ENCODE measurements at regions not wholly inside any gene's neighbourhood (a gene's known extent, or its start where the extent isn't known, plus 50 kb on each side); places are given as distances from the start of the nearest gene placed in this dataset.
A peak's percentile ranks its signal among the peaks of the same experiment; 100 is the strongest.

GRCh38 chr7:25553580-25554291, 325.4 kb upstream of the NPVF start:
- no peak for DNase-seq (ENCODE audit: low read depth in 2 of 2)

GRCh38 chr7:25557379-25557917, 329.2 kb upstream of the NPVF start:
- DNase-seq (ENCODE audit: low read depth in 2 of 2), result no peak

GRCh38 chr7:25557930-25558329, 329.6 kb upstream of the NPVF start:
- no peak for DNase-seq (ENCODE audit: low read depth in 2 of 2)

- no peak for DNase-seq (ENCODE audit: low read depth in 2 of 2)
Measured at GRCh38 chr7:25558605-25559004, 330.3 kb upstream of the NPVF start.

- DNase-seq (ENCODE audit: low read depth in 2 of 2), result no peak
Measured at GRCh38 chr7:25559581-25560367, 331.5 kb upstream of the NPVF start.

- DNase-seq (ENCODE audit: low read depth in 2 of 2), result no peak
Measured at GRCh38 chr7:25562673-25563182, 334.4 kb upstream of the NPVF start.

GRCh38 chr7:25565002-25565401, 336.7 kb upstream of the NPVF start:
- no peak for DNase-seq (ENCODE audit: low read depth in 2 of 2)

- peak; percentile 32 to 53 for DNase-seq (ENCODE audit: low read depth in 2 of 2)
Measured at GRCh38 chr7:25565949-25566348, 337.7 kb upstream of the NPVF start.

- no peak for DNase-seq (ENCODE audit: low read depth in 2 of 2)
Measured at GRCh38 chr7:25567430-25567829, 339.1 kb upstream of the NPVF start.

GRCh38 chr7:25569765-25570164, 341.5 kb upstream of the NPVF start:
- DNase-seq (ENCODE audit: low read depth in 2 of 2), result no peak

- DNase-seq (ENCODE audit: low read depth in 2 of 2), result no peak
Measured at GRCh38 chr7:25572423-25572822, 344.1 kb upstream of the NPVF start.

- no peak for DNase-seq (ENCODE audit: low read depth in 2 of 2)
Measured at GRCh38 chr7:25574828-25575227, 346.5 kb upstream of the NPVF start.

GRCh38 chr7:25575634-25576033, 347.3 kb upstream of the NPVF start:
- no peak for DNase-seq (ENCODE audit: low read depth in 2 of 2)

GRCh38 chr7:25578991-25579777, 350.9 kb upstream of the NPVF start:
- DNase-seq (ENCODE audit: low read depth in 2 of 2), result no peak

- DNase-seq (ENCODE audit: low read depth in 2 of 2), result no peak
Measured at GRCh38 chr7:25579778-25580075, 351.4 kb upstream of the NPVF start.

- DNase-seq (ENCODE audit: low read depth in 2 of 2), result no peak
Measured at GRCh38 chr7:25580141-25580540, 351.9 kb upstream of the NPVF start.

- DNase-seq (ENCODE audit: low read depth in 2 of 2), result no peak
Measured at GRCh38 chr7:25583621-25584020, 355.3 kb upstream of the NPVF start.

GRCh38 chr7:25584112-25584938, 356.0 kb upstream of the NPVF start:
- no peak for DNase-seq (ENCODE audit: low read depth in 2 of 2)

- no peak for DNase-seq (ENCODE audit: low read depth in 2 of 2)
Measured at GRCh38 chr7:25586513-25586912, 358.2 kb upstream of the NPVF start.

- no peak for DNase-seq (ENCODE audit: low read depth in 2 of 2)
Measured at GRCh38 chr7:25594122-25594521, 365.8 kb upstream of the NPVF start.

- no peak for DNase-seq (ENCODE audit: low read depth in 2 of 2)
Measured at GRCh38 chr7:25594728-25595127, 366.4 kb upstream of the NPVF start.
